Retinal pigment epithelial cell (primary cell): ENCODE measurements at regions not wholly inside any gene's neighbourhood (a gene's known extent, or its start where the extent isn't known, plus 50 kb on each side); places are given as distances from the start of the nearest gene placed in this dataset.

Experiments used
- DNase-seq: peaks from one replicate; pipeline ENCODE4 v3.0.0-alpha.2; 2010; ENCODE audit warnings: low read depth
- H3K4me3 ChIP-seq: 2 replicates; pipeline ENCODE4 v1.5.1; 2011; ENCODE audit warnings: mild to moderate bottlenecking, low read length, control low read depth, moderate library complexity
- CTCF ChIP-seq: conservative IDR thresholded peaks from 2 replicates; pipeline ENCODE4 v1.5.1; 2011; ENCODE audit warnings: low read depth, low read length, control low read depth, inconsistent platforms

DNA sequence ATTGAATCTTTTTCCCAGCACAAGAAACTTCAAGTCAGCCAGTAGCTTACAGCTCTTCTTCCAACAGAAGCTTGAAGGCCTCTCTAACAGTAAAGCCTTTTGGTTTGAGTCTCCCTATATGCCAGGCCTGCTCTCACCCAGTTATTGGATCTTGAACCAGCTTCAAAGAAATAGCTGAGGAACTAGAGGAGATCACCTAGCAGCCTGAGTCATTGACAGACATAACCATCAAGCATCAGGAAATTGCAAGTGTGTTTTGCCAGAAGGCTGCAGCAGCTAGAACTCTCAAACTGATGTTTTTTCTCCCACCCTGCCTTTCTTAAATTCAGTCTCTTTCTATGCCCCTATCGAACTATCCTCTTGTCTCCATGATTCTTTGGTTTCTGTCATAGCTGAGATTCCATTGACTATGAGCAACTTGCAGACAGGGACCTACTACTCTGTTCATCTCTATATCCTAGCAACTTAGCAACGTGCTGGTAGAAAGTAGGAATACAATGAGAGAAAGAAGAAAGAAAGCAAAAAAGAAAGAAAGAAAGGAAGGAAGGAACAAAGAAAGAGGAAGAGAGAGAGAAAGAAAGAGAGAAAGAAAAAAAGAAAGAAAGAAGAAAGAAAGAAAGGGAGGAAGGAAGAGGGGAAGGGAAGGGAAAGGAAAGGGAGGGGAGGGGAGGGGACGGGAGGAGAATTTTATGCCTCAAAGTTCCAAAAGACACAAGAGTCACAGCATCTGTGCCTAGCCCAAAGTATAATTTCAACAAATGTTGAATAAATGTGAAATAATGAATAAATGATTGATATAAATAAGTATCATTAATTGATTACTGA lies 60.0 kb upstream of the FGGY start:
- no peak for DNase-seq
- no peak for TF ChIP-seq CTCF

DNA sequence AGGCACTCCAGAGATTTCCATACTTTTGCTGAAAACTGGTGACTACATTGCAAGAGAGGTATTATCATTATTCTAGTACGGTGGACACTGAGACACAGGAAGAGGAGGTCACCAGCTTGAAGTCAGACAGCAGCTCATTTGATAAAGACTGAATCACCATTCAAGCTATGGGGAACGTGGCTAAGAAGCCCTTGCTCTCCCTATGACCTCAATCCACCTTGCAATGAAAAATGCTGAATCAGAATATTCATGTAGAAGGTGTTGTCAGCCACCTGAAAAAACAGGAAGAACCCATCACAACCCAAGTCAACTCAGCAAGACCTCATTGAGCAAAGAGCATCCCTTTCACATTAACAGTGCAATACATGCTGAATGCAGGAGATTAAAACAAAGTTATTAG lies 59.0 kb upstream of the FGGY start:
- H3K4me3 ChIP-seq, result no peak overlapping the region
- TF ChIP-seq CTCF, result no peak

More for the DNA sequence above, 60.0 kb upstream of the FGGY start:
- H3K4me3 ChIP-seq, result no peak overlapping the region

DNA sequence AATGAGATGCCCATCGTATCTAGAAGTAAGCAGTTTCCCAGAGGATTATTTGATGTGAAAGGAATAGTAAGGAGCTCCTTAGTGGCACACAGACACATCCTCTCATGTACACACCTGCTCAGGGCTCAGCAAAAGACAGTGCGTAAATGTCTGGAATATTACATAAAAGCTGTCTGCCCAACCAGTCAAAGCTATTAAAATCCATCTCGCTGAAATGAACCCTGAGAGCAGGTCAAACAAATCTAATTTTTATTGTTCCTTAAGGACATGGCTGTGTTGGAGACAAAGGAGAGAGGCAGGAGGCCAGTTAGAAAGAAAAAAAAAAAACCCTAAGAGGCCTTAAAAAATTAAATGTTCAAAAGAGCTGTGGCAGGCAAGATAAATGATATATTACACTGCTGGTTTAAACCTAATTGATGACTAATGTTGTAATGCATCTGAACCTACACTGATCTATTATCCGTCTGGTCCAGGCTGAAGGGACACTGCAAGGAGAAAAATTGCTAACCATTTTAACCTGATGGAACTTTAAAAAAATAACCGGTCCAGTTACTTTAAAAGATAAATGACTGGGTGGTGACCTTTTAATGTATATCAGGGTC lies 58.5 kb upstream of the FGGY start:
- TF ChIP-seq CTCF, result no peak
- no peak overlapping the region for H3K4me3 ChIP-seq
- no peak for DNase-seq

More for the DNA sequence above, 59.0 kb upstream of the FGGY start:
- DNase-seq, result no peak

DNA sequence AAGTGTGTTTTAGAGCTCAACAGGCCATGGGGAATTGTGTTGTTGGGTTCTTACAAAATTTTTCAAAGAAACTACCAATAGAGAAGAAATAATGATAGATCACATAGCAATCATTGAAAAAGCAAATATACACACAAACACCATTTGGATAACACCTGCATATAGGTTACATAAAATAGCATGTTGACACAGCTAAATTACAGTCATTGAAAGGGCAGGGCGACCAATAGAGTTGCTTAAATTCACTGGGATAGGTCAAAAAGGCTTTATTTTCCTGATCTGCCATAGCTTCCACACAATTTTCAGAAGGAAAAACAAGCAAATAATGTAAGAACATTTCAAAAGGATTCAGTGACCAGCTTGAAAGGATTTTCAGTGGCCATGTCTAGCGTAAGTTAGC lies 57.9 kb upstream of the FGGY start:
- TF ChIP-seq CTCF, result no peak
- no peak for DNase-seq
- H3K4me3 ChIP-seq, result no peak overlapping the region

DNA sequence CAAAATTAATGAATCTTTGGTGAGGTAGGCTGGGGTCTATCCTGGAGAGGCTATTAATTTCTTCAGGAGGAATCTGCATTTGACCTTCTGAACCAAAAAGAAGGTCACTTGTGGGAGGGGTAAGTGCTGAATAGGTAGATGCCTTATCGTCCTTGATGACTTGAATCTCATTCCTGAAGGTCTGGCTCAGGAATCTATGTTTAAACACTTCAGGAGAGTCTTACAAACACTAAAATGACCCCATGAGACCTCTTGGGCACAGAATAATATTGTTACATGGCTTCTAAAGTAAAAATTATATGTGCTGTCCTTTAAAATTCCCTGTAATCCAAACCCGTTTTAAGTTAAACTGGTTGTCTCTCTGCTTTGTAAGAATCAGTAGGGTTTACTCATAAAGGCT lies 55.0 kb upstream of the FGGY start:
- TF ChIP-seq CTCF, result no peak
- no peak overlapping the region for H3K4me3 ChIP-seq
- DNase-seq, result no peak

- no peak overlapping the region for H3K4me3 ChIP-seq
- no peak for DNase-seq
- TF ChIP-seq CTCF, result no peak
Observed at GRCh38 chr1:59242370-59242769, 54.5 kb upstream of the FGGY start.

DNA sequence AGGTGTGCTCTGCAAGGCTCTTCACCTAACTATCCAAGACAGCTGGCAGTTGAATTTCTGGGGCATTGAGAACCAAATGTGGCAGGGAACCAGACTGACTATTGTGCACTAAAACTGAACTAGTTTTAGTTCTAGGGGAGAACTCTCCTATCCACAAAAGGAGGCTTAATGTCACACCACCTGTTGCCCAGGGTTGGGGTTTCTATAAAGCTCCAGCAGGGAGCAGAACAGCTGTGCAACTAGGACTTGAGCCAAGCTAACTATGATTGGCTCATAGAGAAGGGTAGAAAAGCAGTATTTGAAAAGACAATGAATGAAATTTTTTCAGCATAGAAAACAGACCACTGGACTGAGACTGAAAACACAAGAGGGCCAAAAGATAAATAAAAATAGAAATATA lies 53.3 kb upstream of the FGGY start:
- DNase-seq, result no peak
- TF ChIP-seq CTCF, result no peak
- H3K4me3 ChIP-seq, result no peak overlapping the region
